Gastrocnemius medialis (tissue), 4 donors: ENCODE measurements at regions not wholly inside any gene's neighbourhood (a gene's known extent, or its start where the extent isn't known, plus 50 kb on each side); places are given as distances from the start of the nearest gene placed in this dataset.
"Not testable (repeated sequence)": the region's sequence is repeated elsewhere in the genome, so short reads cannot be mapped to it uniquely, and the experiment has no call there.

Source experiments
- ATAC-seq, 2 donors: fragments of 150-250 bp; one replicate each; pipeline ENCODE4 v1.9.1; 2016
- DNase-seq, 2 donors: peaks; one replicate each; pipeline ENCODE4 v3.0.0-alpha.2; 2019
- H3K27ac ChIP-seq, 4 donors: fragments of 200-600 bp; sonication (generic); 1 replicate in 1 of 4; 2 replicates in 3 of 4; pipeline ENCODE4 v1.5.1; 2016 to 2018; ENCODE audit warnings: mild to moderate bottlenecking in 2 of 4, moderate library complexity in 1 of 4
- H3K27me3 ChIP-seq, 3 donors: fragments of 200-600 bp; sonication (generic) in 2 of 3; 1 replicate in 1 of 3; 2 replicates in 2 of 3; pipeline versions ENCODE4 v1.5.1 to v1.6.0; 2016 to 2019; ENCODE audit warnings: mild to moderate bottlenecking in 1 of 3, moderate library complexity in 1 of 3
- H3K36me3 ChIP-seq, 2 donors: fragments of 200-600 bp; sonication (generic) in 1 of 2; one replicate each; pipeline ENCODE4 v1.5.1; 2017 to 2018
- H3K4me1 ChIP-seq, 2 donors: fragments of 200-600 bp; sonication (generic) in 1 of 2; one replicate each; pipeline ENCODE4 v1.5.1; 2016 to 2017; ENCODE audit warnings: mild to moderate bottlenecking in 2 of 2
- H3K4me3 ChIP-seq, 4 donors: fragments of 200-600 bp; sonication (generic) in 3 of 4; 1 replicate in 1 of 4; 2 replicates in 3 of 4; pipeline ENCODE4 v1.5.1; 2016 to 2019; ENCODE audit warnings: mild to moderate bottlenecking in 2 of 4
- H3K9me3 ChIP-seq, 3 donors: fragments of 200-600 bp; sonication (generic) in 2 of 3; 1 replicate in 1 of 3; 2 replicates in 2 of 3; pipeline ENCODE4 v1.5.1; 2016 to 2019
- CTCF ChIP-seq, 5 experiments: fragments of 450-650 bp in 3 of 5; fragments of 200-600 bp in 2 of 5; sonication (generic) in 2 of 5; IDR thresholded peaks in 4 of 5; conservative IDR thresholded peaks in 1 of 5; 1 replicate in 4 of 5; 2 replicates in 1 of 5; pipeline ENCODE4 v1.5.1; 2016 to 2019; ENCODE audit warnings: antibody characterized with exemption in 5 of 5, mild to moderate bottlenecking in 3 of 5, moderate library complexity in 3 of 5
- POLR2A ChIP-seq, 2 donors: fragments of 450-650 bp; IDR thresholded peaks; one replicate each; pipeline ENCODE4 v1.6.1; 2017; ENCODE audit warnings: antibody characterized with exemption in 2 of 2, mild to moderate bottlenecking in 2 of 2, moderate library complexity in 2 of 2
- in situ Hi-C, 4 donors: fragments of 200-750 bp; cut with MboI; loops; one replicate each; pipeline versions ENCODE4 v1.15.0 to v1.8.0; 2017; ENCODE audit warnings: low sequenced_read_pairs in 4 of 4
- intact Hi-C: fragments of 100-400 bp; cut with DNase I; formaldehyde crosslinking; loops from one replicate; pipeline ENCODE4 v1.15.1; 2023; ENCODE audit warnings: low total_unique reads

GRCh38 chr13:76822698-76823267, 63.4 kb downstream of the KCTD12 start:
- DNase-seq (no peak), ATAC-seq (no peak)
- Histone ChIP-seq H3K4me1 (no peaks in the 10 kb centered on the region), H3K27me3 (no peaks in the 10 kb centered on the region), H3K36me3 (no peaks in the 10 kb centered on the region), H3K9me3 (no peaks in the 10 kb centered on the region), H3K27ac (no peak overlapping the region), H3K4me3 (no peak overlapping the region)
- TF ChIP-seq POLR2A (IDR thresholded peaks at IDR 0.05): no peak
- peak in 1 of 5 experiments; percentile 16 for TF ChIP-seq CTCF (IDR thresholded peaks at IDR 0.05 in 4 of 5, conservative IDR thresholded peaks at IDR 0.05 in 1 of 5)
- in situ Hi-C loops: no loop called here
- intact Hi-C loops: no loop called here

- ATAC-seq, H3K4me3 ChIP-seq, in situ Hi-C loops, H3K4me1 ChIP-seq, H3K9me3 ChIP-seq, intact Hi-C loops, H3K36me3 ChIP-seq, DNase-seq, H3K27me3 ChIP-seq: not testable (repeated sequence)
- H3K27ac ChIP-seq: peak overlapping the region in 3 of 4 donors; percentile 3 to 18 (median 8)
These were observed 65.0 kb downstream of the KCTD12 start for GRCh38 chr13:76821222-76821621.

GRCh38 chr13:76820759-76821158, 65.4 kb downstream of the KCTD12 start:
- H3K27ac ChIP-seq: peak overlapping the region in 2 of 4 donors; percentile 3 to 18
- in situ Hi-C loops: no loop called here

GRCh38 chr13:76816394-76816793, 69.8 kb downstream of the KCTD12 start:
- intact Hi-C loops: loop anchor here (10.0 kb wide), 1 partner anchor 92 kb away; no protein-coding TSS in a partner anchor
- Histone ChIP-seq H3K4me1 (peaks cover 0 to 17% of the 10 kb centered on the region in 2 donors), H3K27ac (no peak overlapping the region), H3K9me3 (no peaks in the 10 kb centered on the region), H3K36me3 (no peaks in the 10 kb centered on the region), H3K27me3 (no peaks in the 10 kb centered on the region), H3K4me3 (no peak overlapping the region)
- ATAC-seq: no peak
- in situ Hi-C loops: no loop called here
- TF ChIP-seq CTCF (IDR thresholded peaks at IDR 0.05 in 4 of 5, conservative IDR thresholded peaks at IDR 0.05 in 1 of 5): no peak
- TF ChIP-seq POLR2A (IDR thresholded peaks at IDR 0.05): no peak
- DNase-seq: no peak

More at GRCh38 chr13:76820759-76821158, 65.4 kb downstream of the KCTD12 start:
- no peaks in the 10 kb centered on the region for H3K9me3 ChIP-seq
- no peaks in the 10 kb centered on the region for H3K36me3 ChIP-seq
- ATAC-seq (peak; percentile 84 to 89), DNase-seq (peak; percentile 53 to 66)
- H3K4me3 ChIP-seq: no peak overlapping the region
- intact Hi-C loops: no loop called here
- TF ChIP-seq POLR2A (IDR thresholded peaks at IDR 0.05) (no peak), CTCF (IDR thresholded peaks at IDR 0.05 in 4 of 5, conservative IDR thresholded peaks at IDR 0.05 in 1 of 5) (no peak)
- H3K4me1 ChIP-seq: no peaks in the 10 kb centered on the region
- no peaks in the 10 kb centered on the region for H3K27me3 ChIP-seq

GRCh38 chr13:76815344-76815743, 70.9 kb downstream of the KCTD12 start:
- Histone ChIP-seq H3K4me1 (peaks cover 0 to 17% of the 10 kb centered on the region in 2 donors), H3K9me3 (no peaks in the 10 kb centered on the region), H3K27ac (no peak overlapping the region), H3K27me3 (no peaks in the 10 kb centered on the region), H3K36me3 (no peaks in the 10 kb centered on the region), H3K4me3 (no peak overlapping the region)
- ATAC-seq: no peak
- intact Hi-C loops: loop anchor here (10.0 kb wide), 1 partner anchor 91 kb away; no protein-coding TSS in a partner anchor
- no peak for TF ChIP-seq CTCF (IDR thresholded peaks at IDR 0.05 in 4 of 5, conservative IDR thresholded peaks at IDR 0.05 in 1 of 5)
- no peak for TF ChIP-seq POLR2A (IDR thresholded peaks at IDR 0.05)
- in situ Hi-C loops: no loop called here
- no peak for DNase-seq
